ENCODE measurements at regions not wholly inside any gene's neighbourhood (a gene's known extent, or its start where the extent isn't known, plus 50 kb on each side); places are given as distances from the start of the nearest gene placed in this dataset.
A peak's percentile ranks its signal among the peaks of the same experiment; 100 is the strongest.

DNA sequence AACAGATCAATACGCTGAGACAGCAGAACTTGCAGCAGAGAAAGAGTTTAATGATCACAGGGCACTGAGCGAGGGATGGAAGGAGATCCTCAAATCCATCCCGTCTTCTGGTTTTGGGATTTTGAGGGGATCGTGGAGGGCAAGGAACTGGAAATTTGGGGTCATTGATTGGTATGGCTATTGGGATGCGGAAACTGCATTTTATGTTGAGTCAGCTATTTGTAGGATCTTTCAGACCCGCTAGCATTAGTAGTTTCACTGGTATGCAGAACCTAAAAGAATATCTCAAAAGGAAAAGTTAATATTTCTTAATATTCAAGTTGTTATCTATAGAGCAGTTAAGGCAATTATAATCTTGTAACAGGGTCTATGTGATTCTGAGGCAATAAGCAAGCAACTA, 771.7 kb upstream of the CTNND2 start:
- H3K9me3 Mint-ChIP-seq, result peaks cover 5% of the 10 kb centered on the region
- no peak overlapping the region for H3K27ac Mint-ChIP-seq
- H3K27me3 Mint-ChIP-seq (ENCODE audit: insufficient read depth, low read depth, poor library complexity), result peaks cover 5% of the 10 kb centered on the region
- peaks cover 28% of the 10 kb centered on the region for H3K4me1 Mint-ChIP-seq
- peaks cover 23% of the 10 kb centered on the region for H3K79me2 ChIP-seq (replicated peaks; ENCODE audit: insufficient read depth)
- no peak overlapping the region for H3K27ac ChIP-seq (ENCODE audit: low read depth)
- no peaks in the 10 kb centered on the region for H3K36me3 ChIP-seq (ENCODE audit: insufficient read depth)
- no peaks in the 10 kb centered on the region for H4K20me1 ChIP-seq (replicated peaks; ENCODE audit: insufficient read depth)
- ATAC-seq (no peak), DNase-seq (ENCODE audit: low spot score) (no peak)
- no peaks in the 10 kb centered on the region for H3F3A ChIP-seq (replicated peaks; ENCODE audit: low read depth)
- no peak overlapping the region for H3K4me2 ChIP-seq
- H3K9me2 ChIP-seq (ENCODE audit: insufficient read depth), result no peaks in the 10 kb centered on the region
- no peak overlapping the region for H3K4me3 ChIP-seq
- peaks cover 30% of the 10 kb centered on the region for H3K36me3 Mint-ChIP-seq (ENCODE audit: low read depth)
- TF ChIP-seq, protein P1, sequence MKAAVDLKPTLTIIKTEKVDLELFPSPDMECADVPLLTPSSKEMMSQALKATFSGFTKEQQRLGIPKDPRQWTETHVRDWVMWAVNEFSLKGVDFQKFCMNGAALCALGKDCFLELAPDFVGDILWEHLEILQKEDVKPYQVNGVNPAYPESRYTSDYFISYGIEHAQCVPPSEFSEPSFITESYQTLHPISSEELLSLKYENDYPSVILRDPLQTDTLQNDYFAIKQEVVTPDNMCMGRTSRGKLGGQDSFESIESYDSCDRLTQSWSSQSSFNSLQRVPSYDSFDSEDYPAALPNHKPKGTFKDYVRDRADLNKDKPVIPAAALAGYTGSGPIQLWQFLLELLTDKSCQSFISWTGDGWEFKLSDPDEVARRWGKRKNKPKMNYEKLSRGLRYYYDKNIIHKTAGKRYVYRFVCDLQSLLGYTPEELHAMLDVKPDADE (IDR thresholded peaks at IDR 0.05), result no peak
- TF ChIP-seq, protein P2, sequence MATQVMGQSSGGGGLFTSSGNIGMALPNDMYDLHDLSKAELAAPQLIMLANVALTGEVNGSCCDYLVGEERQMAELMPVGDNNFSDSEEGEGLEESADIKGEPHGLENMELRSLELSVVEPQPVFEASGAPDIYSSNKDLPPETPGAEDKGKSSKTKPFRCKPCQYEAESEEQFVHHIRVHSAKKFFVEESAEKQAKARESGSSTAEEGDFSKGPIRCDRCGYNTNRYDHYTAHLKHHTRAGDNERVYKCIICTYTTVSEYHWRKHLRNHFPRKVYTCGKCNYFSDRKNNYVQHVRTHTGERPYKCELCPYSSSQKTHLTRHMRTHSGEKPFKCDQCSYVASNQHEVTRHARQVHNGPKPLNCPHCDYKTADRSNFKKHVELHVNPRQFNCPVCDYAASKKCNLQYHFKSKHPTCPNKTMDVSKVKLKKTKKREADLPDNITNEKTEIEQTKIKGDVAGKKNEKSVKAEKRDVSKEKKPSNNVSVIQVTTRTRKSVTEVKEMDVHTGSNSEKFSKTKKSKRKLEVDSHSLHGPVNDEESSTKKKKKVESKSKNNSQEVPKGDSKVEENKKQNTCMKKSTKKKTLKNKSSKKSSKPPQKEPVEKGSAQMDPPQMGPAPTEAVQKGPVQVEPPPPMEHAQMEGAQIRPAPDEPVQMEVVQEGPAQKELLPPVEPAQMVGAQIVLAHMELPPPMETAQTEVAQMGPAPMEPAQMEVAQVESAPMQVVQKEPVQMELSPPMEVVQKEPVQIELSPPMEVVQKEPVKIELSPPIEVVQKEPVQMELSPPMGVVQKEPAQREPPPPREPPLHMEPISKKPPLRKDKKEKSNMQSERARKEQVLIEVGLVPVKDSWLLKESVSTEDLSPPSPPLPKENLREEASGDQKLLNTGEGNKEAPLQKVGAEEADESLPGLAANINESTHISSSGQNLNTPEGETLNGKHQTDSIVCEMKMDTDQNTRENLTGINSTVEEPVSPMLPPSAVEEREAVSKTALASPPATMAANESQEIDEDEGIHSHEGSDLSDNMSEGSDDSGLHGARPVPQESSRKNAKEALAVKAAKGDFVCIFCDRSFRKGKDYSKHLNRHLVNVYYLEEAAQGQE (IDR thresholded peaks at IDR 0.05; ENCODE audit: unreplicated experiment), result no peak
- no peak for TF ChIP-seq JUNB (IDR thresholded peaks at IDR 0.05; ENCODE audit: unreplicated experiment)
- TF ChIP-seq EZH2phosphoT487 (IDR thresholded peaks at IDR 0.05; ENCODE audit: unreplicated experiment), result no peak
- no peak for TF ChIP-seq POLR2AphosphoS5 (IDR thresholded peaks at IDR 0.05; ENCODE audit: low read depth)
- TF ChIP-seq CREB1 (CRISPR knock-in tag; IDR thresholded peaks at IDR 0.05; ENCODE audit: low read depth), result no peak
- TF ChIP-seq EZH2 (IDR thresholded peaks at IDR 0.05; ENCODE audit: low read depth, unreplicated experiment), result no peak
- TF ChIP-seq ZNF331 (CRISPR knock-in tag; IDR thresholded peaks at IDR 0.05; ENCODE audit: low read depth), result no peak
- TF ChIP-seq, protein P3, sequence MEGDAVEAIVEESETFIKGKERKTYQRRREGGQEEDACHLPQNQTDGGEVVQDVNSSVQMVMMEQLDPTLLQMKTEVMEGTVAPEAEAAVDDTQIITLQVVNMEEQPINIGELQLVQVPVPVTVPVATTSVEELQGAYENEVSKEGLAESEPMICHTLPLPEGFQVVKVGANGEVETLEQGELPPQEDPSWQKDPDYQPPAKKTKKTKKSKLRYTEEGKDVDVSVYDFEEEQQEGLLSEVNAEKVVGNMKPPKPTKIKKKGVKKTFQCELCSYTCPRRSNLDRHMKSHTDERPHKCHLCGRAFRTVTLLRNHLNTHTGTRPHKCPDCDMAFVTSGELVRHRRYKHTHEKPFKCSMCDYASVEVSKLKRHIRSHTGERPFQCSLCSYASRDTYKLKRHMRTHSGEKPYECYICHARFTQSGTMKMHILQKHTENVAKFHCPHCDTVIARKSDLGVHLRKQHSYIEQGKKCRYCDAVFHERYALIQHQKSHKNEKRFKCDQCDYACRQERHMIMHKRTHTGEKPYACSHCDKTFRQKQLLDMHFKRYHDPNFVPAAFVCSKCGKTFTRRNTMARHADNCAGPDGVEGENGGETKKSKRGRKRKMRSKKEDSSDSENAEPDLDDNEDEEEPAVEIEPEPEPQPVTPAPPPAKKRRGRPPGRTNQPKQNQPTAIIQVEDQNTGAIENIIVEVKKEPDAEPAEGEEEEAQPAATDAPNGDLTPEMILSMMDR (conservative IDR thresholded peaks at IDR 0.05; ENCODE audit: low read depth in 2 of 2), result no peak
- no peaks in the 10 kb centered on the region for H3K27me3 ChIP-seq (ENCODE audit: insufficient read depth)
- peaks cover 17% of the 10 kb centered on the region for H3K4me1 ChIP-seq (ENCODE audit: insufficient read depth)
- H3K4me3 Mint-ChIP-seq, result no peak overlapping the region
- no peak overlapping the region for H2AFZ ChIP-seq

DNA sequence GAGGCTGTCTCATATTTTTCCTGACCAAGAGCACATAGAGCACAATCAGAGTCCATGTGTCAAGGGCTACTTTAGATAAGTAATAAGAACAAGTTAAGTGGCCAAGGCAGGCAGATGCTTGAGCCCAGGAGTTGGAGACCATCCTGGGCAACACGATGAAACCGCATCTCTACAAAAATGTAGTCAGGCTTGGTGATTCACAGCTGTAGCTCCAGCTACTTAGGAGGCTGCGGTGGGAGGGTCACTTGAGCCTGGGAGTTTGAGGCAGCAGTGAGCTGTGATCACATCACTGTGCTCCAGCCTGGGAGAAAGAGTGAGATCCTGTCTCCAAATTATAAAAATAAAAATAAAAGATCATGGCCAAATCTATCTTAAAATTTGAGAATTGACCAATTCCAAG, 767.9 kb upstream of the CTNND2 start:
- Histone ChIP-seq H3K27me3 (ENCODE audit: insufficient read depth) (no peaks in the 10 kb centered on the region), H3K4me2 (peak overlapping the region; percentile 60), H3K36me3 (ENCODE audit: insufficient read depth) (no peaks in the 10 kb centered on the region), H2AFZ (no peak overlapping the region), H3K4me1 (ENCODE audit: insufficient read depth) (peaks cover 45% of the 10 kb centered on the region), H3K4me3 (no peak overlapping the region), H3K79me2 (replicated peaks; ENCODE audit: insufficient read depth) (peaks cover 46% of the 10 kb centered on the region), H4K20me1 (replicated peaks; ENCODE audit: insufficient read depth) (no peaks in the 10 kb centered on the region), H3F3A (replicated peaks; ENCODE audit: low read depth) (no peaks in the 10 kb centered on the region), H3K27ac (ENCODE audit: low read depth) (no peak overlapping the region), H3K9me2 (ENCODE audit: insufficient read depth) (no peaks in the 10 kb centered on the region)
- no peak; the same call in 2 of the 3 replicates for ATAC-seq
- H3K4me1 Mint-ChIP-seq, result peaks cover 46% of the 10 kb centered on the region
- peaks cover 39% of the 10 kb centered on the region for H3K36me3 Mint-ChIP-seq (ENCODE audit: low read depth)
- TF ChIP-seq NANOG (IDR thresholded peaks at IDR 0.05; ENCODE audit: borderline replicate concordance) (no peak), JUNB (IDR thresholded peaks at IDR 0.05; ENCODE audit: unreplicated experiment) (no peak), EZH2phosphoT487 (IDR thresholded peaks at IDR 0.05; ENCODE audit: unreplicated experiment) (no peak), ZNF331 (CRISPR knock-in tag; IDR thresholded peaks at IDR 0.05; ENCODE audit: low read depth) (no peak), POLR2AphosphoS5 (IDR thresholded peaks at IDR 0.05; ENCODE audit: low read depth) (no peak), ZNF114 (CRISPR knock-in tag; IDR thresholded peaks at IDR 0.05) (no peak)
- TF ChIP-seq, protein P2 (IDR thresholded peaks at IDR 0.05; ENCODE audit: unreplicated experiment), result no peak
- TF ChIP-seq, protein P1 (IDR thresholded peaks at IDR 0.05), result no peak
- peaks cover 5% of the 10 kb centered on the region for H3K9me3 Mint-ChIP-seq
- no peak overlapping the region for H3K4me3 Mint-ChIP-seq
- H3K27ac Mint-ChIP-seq, result peak overlapping the region; percentile 46; the same call in 1 of the 2 replicates
- DNase-seq (ENCODE audit: low spot score), result peak; percentile 27
- peaks cover 11% of the 10 kb centered on the region for H3K27me3 Mint-ChIP-seq (ENCODE audit: insufficient read depth, low read depth, poor library complexity)

Measured in GM23338 (cell line).